ENCODE measurements at regions not wholly inside any gene's neighbourhood (a gene's known extent, or its start where the extent isn't known, plus 50 kb on each side); places are given as distances from the start of the nearest gene placed in this dataset.

GRCh38 chr2:146950911-146951310 is 893.9 kb upstream of the ACVR2A start:
- no peak for TF ChIP-seq CTCF (IDR thresholded peaks at IDR 0.05)
- TF ChIP-seq POLR2A (IDR thresholded peaks at IDR 0.05) = no peak
- TF ChIP-seq EP300 (IDR thresholded peaks at IDR 0.05) = no peak
